Ovary (tissue), 3 donors: ENCODE measurements at regions not wholly inside any gene's neighbourhood (a gene's known extent, or its start where the extent isn't known, plus 50 kb on each side); places are given as distances from the start of the nearest gene placed in this dataset.

Experiments
- EP300 ChIP-seq: sonication (generic); formaldehyde crosslinking; IDR thresholded peaks from one replicate; pipeline ENCODE4 v1.6.1; 2017; ENCODE audit warnings: antibody characterized with exemption
- POLR2A ChIP-seq: fragments of 450-650 bp; IDR thresholded peaks from one replicate; pipeline ENCODE4 v1.6.1; 2017; ENCODE audit warnings: antibody characterized with exemption, mild to moderate bottlenecking, moderate library complexity
- TF ChIP-seq, protein P1 (sequence below), 3 donors: fragments of 450-650 bp in 2 of 3; fragments of 200-600 bp in 1 of 3; IDR thresholded peaks; one replicate each; pipeline versions ENCODE4 v1.5.1 to v1.8.0; 2016 to 2022; ENCODE audit warnings: antibody characterized with exemption in 3 of 3, mild to moderate bottlenecking in 1 of 3
- donor health status: DM: no; HTN: no; CAD: no.

DNA sequence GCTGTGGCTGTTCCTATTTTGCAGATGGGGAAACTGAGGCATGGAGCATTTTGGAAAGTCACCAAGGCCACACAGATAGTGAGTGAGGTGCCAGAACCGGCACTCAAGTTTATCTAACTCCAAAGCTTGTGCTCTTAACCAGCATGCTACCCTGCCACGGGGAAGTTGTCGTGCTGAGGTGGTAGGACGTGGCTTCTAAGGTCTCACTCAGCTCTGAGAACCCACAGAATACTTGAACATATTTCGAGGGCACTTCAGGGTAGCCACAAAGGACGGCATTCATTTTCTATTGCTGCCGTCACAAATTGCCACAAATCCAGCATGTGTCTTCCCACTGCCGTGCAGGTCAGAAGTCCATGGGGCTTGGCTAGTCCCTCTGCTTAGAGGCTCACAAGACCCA, 116.7 kb downstream of the OLFM1 start:
- TF ChIP-seq POLR2A (no peak), EP300 (no peak)
- TF ChIP-seq, protein P1, sequence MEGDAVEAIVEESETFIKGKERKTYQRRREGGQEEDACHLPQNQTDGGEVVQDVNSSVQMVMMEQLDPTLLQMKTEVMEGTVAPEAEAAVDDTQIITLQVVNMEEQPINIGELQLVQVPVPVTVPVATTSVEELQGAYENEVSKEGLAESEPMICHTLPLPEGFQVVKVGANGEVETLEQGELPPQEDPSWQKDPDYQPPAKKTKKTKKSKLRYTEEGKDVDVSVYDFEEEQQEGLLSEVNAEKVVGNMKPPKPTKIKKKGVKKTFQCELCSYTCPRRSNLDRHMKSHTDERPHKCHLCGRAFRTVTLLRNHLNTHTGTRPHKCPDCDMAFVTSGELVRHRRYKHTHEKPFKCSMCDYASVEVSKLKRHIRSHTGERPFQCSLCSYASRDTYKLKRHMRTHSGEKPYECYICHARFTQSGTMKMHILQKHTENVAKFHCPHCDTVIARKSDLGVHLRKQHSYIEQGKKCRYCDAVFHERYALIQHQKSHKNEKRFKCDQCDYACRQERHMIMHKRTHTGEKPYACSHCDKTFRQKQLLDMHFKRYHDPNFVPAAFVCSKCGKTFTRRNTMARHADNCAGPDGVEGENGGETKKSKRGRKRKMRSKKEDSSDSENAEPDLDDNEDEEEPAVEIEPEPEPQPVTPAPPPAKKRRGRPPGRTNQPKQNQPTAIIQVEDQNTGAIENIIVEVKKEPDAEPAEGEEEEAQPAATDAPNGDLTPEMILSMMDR (IDR thresholded peaks at IDR 0.05) = no peak
